ENCODE measurements at regions not wholly inside any gene's neighbourhood (a gene's known extent, or its start where the extent isn't known, plus 50 kb on each side); places are given as distances from the start of the nearest gene placed in this dataset.

GRCh38 chr22:49622241-49623105 is 205.2 kb downstream of the BRD1 start:
- ChIA-PET POLR2A (no interaction called here), CTCF (no interaction called here)
- no peak for TF ChIP-seq CTCF (IDR thresholded peaks at IDR 0.05; ENCODE audit: insufficient read depth, low read depth, low read length)
- H3K27me3 ChIP-seq (ENCODE audit: control insufficient read depth, insufficient read depth, low read length) = no peaks in the 10 kb centered on the region
- no peak for DNase-seq (ENCODE audit: low read depth)
- H3K36me3 ChIP-seq (ENCODE audit: control insufficient read depth, insufficient read depth, low read length) = no peaks in the 10 kb centered on the region
- H3K4me3 ChIP-seq (ENCODE audit: low read depth, low read length) = no peak overlapping the region

- Histone ChIP-seq H3K4me3 (ENCODE audit: low read depth, low read length) (no peak overlapping the region), H3K36me3 (ENCODE audit: control insufficient read depth, insufficient read depth, low read length) (no peaks in the 10 kb centered on the region), H3K27me3 (ENCODE audit: control insufficient read depth, insufficient read depth, low read length) (no peaks in the 10 kb centered on the region)
- TF ChIP-seq CTCF (IDR thresholded peaks at IDR 0.05; ENCODE audit: insufficient read depth, low read depth, low read length) = no peak
- ChIA-PET POLR2A (no interaction called here), CTCF (no interaction called here)
- DNase-seq (ENCODE audit: low read depth) = no peak
Measured at GRCh38 chr22:49621601-49622210, 206.0 kb downstream of the BRD1 start.

GRCh38 chr22:49620666-49621065 is 207.0 kb downstream of the BRD1 start:
- ChIA-PET CTCF (interaction anchor here (1.3 kb wide), 1 partner anchor 12 kb away, joined by 3 read pairs; no protein-coding TSS in a partner anchor), POLR2A (no interaction called here)
- no peak for DNase-seq (ENCODE audit: low read depth)
- TF ChIP-seq CTCF (IDR thresholded peaks at IDR 0.05; ENCODE audit: insufficient read depth, low read depth, low read length) = no peak
- no peaks in the 10 kb centered on the region for H3K27me3 ChIP-seq (ENCODE audit: control insufficient read depth, insufficient read depth, low read length)
- no peaks in the 10 kb centered on the region for H3K36me3 ChIP-seq (ENCODE audit: control insufficient read depth, insufficient read depth, low read length)
- H3K4me3 ChIP-seq (ENCODE audit: low read depth, low read length) = no peak overlapping the region

GRCh38 chr22:49620003-49620556 is 207.6 kb downstream of the BRD1 start:
- POLR2A ChIA-PET = no interaction called here
- Histone ChIP-seq H3K27me3 (ENCODE audit: control insufficient read depth, insufficient read depth, low read length) (no peaks in the 10 kb centered on the region), H3K4me3 (ENCODE audit: low read depth, low read length) (no peak overlapping the region), H3K36me3 (ENCODE audit: control insufficient read depth, insufficient read depth, low read length) (no peaks in the 10 kb centered on the region)
- TF ChIP-seq CTCF (IDR thresholded peaks at IDR 0.05; ENCODE audit: insufficient read depth, low read depth, low read length) = no peak
- DNase-seq (ENCODE audit: low read depth) = no peak
- CTCF ChIA-PET = interaction anchor here (1.3 kb wide), 1 partner anchor 13 kb away, joined by 3 read pairs; no protein-coding TSS in a partner anchor

GRCh38 chr22:49619301-49619700 is 208.4 kb downstream of the BRD1 start:
- ChIA-PET POLR2A (no interaction called here), CTCF (no interaction called here)

More at GRCh38 chr22:49619301-49619700, 208.4 kb downstream of the BRD1 start:
- no peak for TF ChIP-seq CTCF (IDR thresholded peaks at IDR 0.05; ENCODE audit: insufficient read depth, low read depth, low read length)
- no peaks in the 10 kb centered on the region for H3K36me3 ChIP-seq (ENCODE audit: control insufficient read depth, insufficient read depth, low read length)
- DNase-seq (ENCODE audit: low read depth) = no peak
- H3K27me3 ChIP-seq (ENCODE audit: control insufficient read depth, insufficient read depth, low read length) = no peaks in the 10 kb centered on the region
- H3K4me3 ChIP-seq (ENCODE audit: low read depth, low read length) = no peak overlapping the region

All from BJ (cell line).